Esophagus muscularis mucosa (tissue), 4 donors: ENCODE measurements at regions not wholly inside any gene's neighbourhood (a gene's known extent, or its start where the extent isn't known, plus 50 kb on each side); places are given as distances from the start of the nearest gene placed in this dataset.
"Not testable (repeated sequence)": the region's sequence is repeated elsewhere in the genome, so short reads cannot be mapped to it uniquely, and the experiment has no call there.

Experiments used
- EP300 ChIP-seq: sonication (generic); formaldehyde crosslinking; IDR thresholded peaks from one replicate; pipeline ENCODE4 v1.6.1; 2017; ENCODE audit warnings: antibody characterized with exemption
- POLR2A ChIP-seq: fragments of 450-650 bp; IDR thresholded peaks from one replicate; pipeline ENCODE4 v1.6.1; 2017; ENCODE audit warnings: antibody characterized with exemption, moderate library complexity, mild to moderate bottlenecking, low read depth
- POLR2AphosphoS5 ChIP-seq, 2 donors: sonication (generic); formaldehyde crosslinking; IDR thresholded peaks; one replicate each; pipeline ENCODE4 v1.6.1; 2017; ENCODE audit warnings: antibody characterized with exemption in 2 of 2
- TF ChIP-seq, protein P1 (sequence below), 3 experiments: fragments of 200-600 bp in 2 of 3; fragments of 450-650 bp in 1 of 3; sonication (generic) in 2 of 3; IDR thresholded peaks; one replicate each; pipeline ENCODE4 v1.5.1; 2017 to 2019; ENCODE audit warnings: antibody characterized with exemption in 3 of 3, mild to moderate bottlenecking in 2 of 3, moderate library complexity in 1 of 3

DNA sequence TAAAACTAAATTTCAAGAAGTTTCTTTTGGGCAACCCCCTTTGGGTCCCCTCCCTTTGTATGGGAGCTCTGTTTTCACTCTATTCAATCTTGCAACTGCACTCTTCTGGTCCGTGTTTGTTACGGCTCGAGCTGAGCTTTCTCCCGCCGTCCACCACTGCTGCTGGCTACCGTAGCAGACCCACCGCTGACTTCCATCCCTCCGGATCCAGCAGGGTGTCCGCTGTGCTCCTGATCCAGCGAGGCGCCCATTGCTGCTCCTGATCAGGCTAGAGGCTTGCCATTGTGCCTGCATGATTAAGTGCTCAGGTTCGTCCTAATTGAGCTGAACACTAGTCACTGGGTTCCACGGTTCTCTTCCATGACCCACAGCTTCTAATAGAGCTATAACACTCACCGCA lies 64.9 kb upstream of the ARSJ start:
- TF ChIP-seq, protein P1, sequence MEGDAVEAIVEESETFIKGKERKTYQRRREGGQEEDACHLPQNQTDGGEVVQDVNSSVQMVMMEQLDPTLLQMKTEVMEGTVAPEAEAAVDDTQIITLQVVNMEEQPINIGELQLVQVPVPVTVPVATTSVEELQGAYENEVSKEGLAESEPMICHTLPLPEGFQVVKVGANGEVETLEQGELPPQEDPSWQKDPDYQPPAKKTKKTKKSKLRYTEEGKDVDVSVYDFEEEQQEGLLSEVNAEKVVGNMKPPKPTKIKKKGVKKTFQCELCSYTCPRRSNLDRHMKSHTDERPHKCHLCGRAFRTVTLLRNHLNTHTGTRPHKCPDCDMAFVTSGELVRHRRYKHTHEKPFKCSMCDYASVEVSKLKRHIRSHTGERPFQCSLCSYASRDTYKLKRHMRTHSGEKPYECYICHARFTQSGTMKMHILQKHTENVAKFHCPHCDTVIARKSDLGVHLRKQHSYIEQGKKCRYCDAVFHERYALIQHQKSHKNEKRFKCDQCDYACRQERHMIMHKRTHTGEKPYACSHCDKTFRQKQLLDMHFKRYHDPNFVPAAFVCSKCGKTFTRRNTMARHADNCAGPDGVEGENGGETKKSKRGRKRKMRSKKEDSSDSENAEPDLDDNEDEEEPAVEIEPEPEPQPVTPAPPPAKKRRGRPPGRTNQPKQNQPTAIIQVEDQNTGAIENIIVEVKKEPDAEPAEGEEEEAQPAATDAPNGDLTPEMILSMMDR (IDR thresholded peaks at IDR 0.05) = not testable (repeated sequence)
- not testable (repeated sequence) for TF ChIP-seq POLR2A; POLR2AphosphoS5 (IDR thresholded peaks at IDR 0.05); EP300
